Tibial nerve (tissue), 4 donors: ENCODE measurements at regions not wholly inside any gene's neighbourhood (a gene's known extent, or its start where the extent isn't known, plus 50 kb on each side); places are given as distances from the start of the nearest gene placed in this dataset.

Experiments
- DNase-seq, 2 donors: peaks; one replicate each; pipeline ENCODE4 v3.0.0-alpha.2; 2019; ENCODE audit warnings: low spot score in 2 of 2
- H3K27ac ChIP-seq, 4 donors: fragments of 200-600 bp; sonication (generic) in 3 of 4; one replicate each; pipeline ENCODE4 v1.5.1; 2017 to 2019; ENCODE audit warnings: mild to moderate bottlenecking in 1 of 4
- H3K27me3 ChIP-seq, 2 donors: fragments of 200-600 bp; sonication (generic) in 1 of 2; one replicate each; pipeline versions ENCODE4 v1.5.1 to v1.6.0; 2017 to 2019
- H3K36me3 ChIP-seq, 3 donors: fragments of 200-600 bp; sonication (generic); one replicate each; pipeline ENCODE4 v1.5.1; 2018 to 2019
- H3K4me1 ChIP-seq, 4 donors: fragments of 200-600 bp; sonication (generic) in 3 of 4; one replicate each; pipeline ENCODE4 v1.5.1; 2017 to 2019
- H3K4me3 ChIP-seq, 4 donors: fragments of 200-600 bp; sonication (generic) in 3 of 4; one replicate each; pipeline ENCODE4 v1.5.1; 2017 to 2019; ENCODE audit warnings: mild to moderate bottlenecking in 1 of 4, moderate library complexity in 1 of 4
- H3K9me3 ChIP-seq, 4 donors: fragments of 200-600 bp; sonication (generic) in 3 of 4; one replicate each; pipeline ENCODE4 v1.5.1; 2017 to 2019
- EP300 ChIP-seq, 2 donors: sonication (generic); formaldehyde crosslinking; IDR thresholded peaks; one replicate each; pipeline ENCODE4 v1.6.1; 2017; ENCODE audit warnings: antibody characterized with exemption in 2 of 2, mild to moderate bottlenecking in 1 of 2
- POLR2A ChIP-seq, 2 donors: fragments of 450-650 bp; IDR thresholded peaks; one replicate each; pipeline ENCODE4 v1.6.1; 2017; ENCODE audit warnings: antibody characterized with exemption in 2 of 2, mild to moderate bottlenecking in 2 of 2, moderate library complexity in 2 of 2
- WGBS, 2 donors: methylation state at CpG; one replicate each; pipeline ENCODE4 v1.1.5; 2018; 5-methylcytosine and 5-hydroxymethylcytosine counted together
- TF ChIP-seq, protein P1 (sequence below), 5 experiments: fragments of 200-600 bp in 3 of 5; fragments of 450-650 bp in 2 of 5; sonication (generic) in 3 of 5; IDR thresholded peaks; one replicate each; pipeline ENCODE4 v1.5.1; 2016 to 2019; ENCODE audit warnings: antibody characterized with exemption in 5 of 5, mild to moderate bottlenecking in 3 of 5, moderate library complexity in 2 of 5

DNA sequence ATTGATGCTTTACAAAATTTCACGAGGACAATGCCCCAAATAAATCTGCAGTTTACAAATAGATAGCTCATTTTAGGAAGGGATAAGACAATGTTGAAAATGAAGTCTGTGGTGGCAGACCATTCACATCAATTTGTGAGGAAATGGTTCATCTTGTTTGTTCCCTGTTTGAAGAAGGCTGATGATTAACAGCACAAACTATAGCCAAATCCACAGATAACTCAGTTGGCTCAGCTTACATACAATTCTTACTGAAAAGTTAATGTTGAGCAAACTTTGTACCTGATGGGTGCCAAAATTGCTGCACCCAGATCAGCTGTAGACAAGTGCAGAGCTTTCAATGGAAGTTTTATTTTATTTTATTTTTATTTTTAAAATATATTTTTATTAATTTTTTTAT is 763.9 kb downstream of the DOK5 start:
- no peak for DNase-seq
- 65 to 67% methylated on average over 1 of the region's 1 CpG for WGBS, 2 donors
- no peaks in the 10 kb centered on the region for H3K4me1 ChIP-seq
- TF ChIP-seq EP300 (IDR thresholded peaks at IDR 0.05) (no peak), POLR2A (IDR thresholded peaks at IDR 0.05) (no peak)
- TF ChIP-seq, protein P1, sequence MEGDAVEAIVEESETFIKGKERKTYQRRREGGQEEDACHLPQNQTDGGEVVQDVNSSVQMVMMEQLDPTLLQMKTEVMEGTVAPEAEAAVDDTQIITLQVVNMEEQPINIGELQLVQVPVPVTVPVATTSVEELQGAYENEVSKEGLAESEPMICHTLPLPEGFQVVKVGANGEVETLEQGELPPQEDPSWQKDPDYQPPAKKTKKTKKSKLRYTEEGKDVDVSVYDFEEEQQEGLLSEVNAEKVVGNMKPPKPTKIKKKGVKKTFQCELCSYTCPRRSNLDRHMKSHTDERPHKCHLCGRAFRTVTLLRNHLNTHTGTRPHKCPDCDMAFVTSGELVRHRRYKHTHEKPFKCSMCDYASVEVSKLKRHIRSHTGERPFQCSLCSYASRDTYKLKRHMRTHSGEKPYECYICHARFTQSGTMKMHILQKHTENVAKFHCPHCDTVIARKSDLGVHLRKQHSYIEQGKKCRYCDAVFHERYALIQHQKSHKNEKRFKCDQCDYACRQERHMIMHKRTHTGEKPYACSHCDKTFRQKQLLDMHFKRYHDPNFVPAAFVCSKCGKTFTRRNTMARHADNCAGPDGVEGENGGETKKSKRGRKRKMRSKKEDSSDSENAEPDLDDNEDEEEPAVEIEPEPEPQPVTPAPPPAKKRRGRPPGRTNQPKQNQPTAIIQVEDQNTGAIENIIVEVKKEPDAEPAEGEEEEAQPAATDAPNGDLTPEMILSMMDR (IDR thresholded peaks at IDR 0.05): no peak
- H3K27ac ChIP-seq: no peak overlapping the region
- H3K4me3 ChIP-seq: no peak overlapping the region
- H3K9me3 ChIP-seq: no peaks in the 10 kb centered on the region
- no peaks in the 10 kb centered on the region for H3K36me3 ChIP-seq
- no peaks in the 10 kb centered on the region for H3K27me3 ChIP-seq

DNA sequence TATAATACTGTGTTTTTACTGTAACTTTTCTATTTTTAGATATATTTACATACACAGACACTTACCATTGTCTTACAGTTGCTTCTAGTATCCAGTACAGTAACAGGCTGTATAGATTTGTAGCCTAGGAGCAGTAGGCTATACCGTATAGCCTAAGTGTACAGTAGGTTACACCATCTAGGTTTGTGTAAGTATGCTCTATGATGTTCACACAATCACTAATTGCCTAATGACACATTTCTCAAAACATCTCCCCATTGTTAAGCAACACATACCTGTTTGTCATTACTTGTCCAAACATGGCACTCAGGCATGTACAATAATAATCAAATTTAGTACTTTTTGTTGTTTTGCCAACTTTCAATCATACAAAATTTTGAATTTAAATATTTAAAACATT is 757.3 kb downstream of the DOK5 start:
- no peaks in the 10 kb centered on the region for H3K36me3 ChIP-seq
- 93 to 97% methylated on average over 1 of the region's 1 CpG for WGBS, 2 donors
- H3K4me1 ChIP-seq: no peaks in the 10 kb centered on the region
- H3K27me3 ChIP-seq: no peaks in the 10 kb centered on the region
- no peak for TF ChIP-seq EP300 (IDR thresholded peaks at IDR 0.05)
- no peak for TF ChIP-seq POLR2A (IDR thresholded peaks at IDR 0.05)
- TF ChIP-seq, protein P1 (IDR thresholded peaks at IDR 0.05): no peak
- H3K27ac ChIP-seq: no peak overlapping the region
- DNase-seq: no peak
- no peaks in the 10 kb centered on the region for H3K9me3 ChIP-seq
- no peak overlapping the region for H3K4me3 ChIP-seq

DNA sequence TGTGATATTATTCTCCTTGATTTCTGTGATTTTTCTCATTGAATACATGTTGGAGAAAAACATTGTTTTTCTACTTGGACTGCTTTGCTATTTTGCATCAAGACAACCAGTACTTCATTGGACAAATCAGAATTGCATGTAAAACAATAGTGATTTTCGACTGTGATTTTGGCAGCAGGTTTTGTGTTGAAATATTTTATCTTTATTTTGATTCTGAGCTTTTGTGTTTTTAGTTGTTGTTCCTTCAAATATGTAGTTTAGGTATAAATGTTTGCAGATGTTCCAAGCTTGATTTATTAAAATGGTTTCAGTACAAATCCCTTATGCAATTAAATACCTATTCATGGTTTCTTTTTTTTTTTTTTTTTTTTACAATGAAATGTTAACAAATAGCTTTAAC is 754.1 kb downstream of the DOK5 start:
- H3K9me3 ChIP-seq: peaks cover 0 to 13% (median 3%) of the 10 kb centered on the region in 4 donors
- TF ChIP-seq EP300 (IDR thresholded peaks at IDR 0.05) (no peak), POLR2A (IDR thresholded peaks at IDR 0.05) (no peak)
- TF ChIP-seq, protein P1 (IDR thresholded peaks at IDR 0.05): no peak
- no peak overlapping the region for H3K27ac ChIP-seq
- H3K36me3 ChIP-seq: no peaks in the 10 kb centered on the region
- no peak overlapping the region for H3K4me3 ChIP-seq
- no peak for DNase-seq
- H3K27me3 ChIP-seq: no peaks in the 10 kb centered on the region
- 49 to 53% methylated on average over 1 of the region's 1 CpG for WGBS, 2 donors
- no peaks in the 10 kb centered on the region for H3K4me1 ChIP-seq

DNA sequence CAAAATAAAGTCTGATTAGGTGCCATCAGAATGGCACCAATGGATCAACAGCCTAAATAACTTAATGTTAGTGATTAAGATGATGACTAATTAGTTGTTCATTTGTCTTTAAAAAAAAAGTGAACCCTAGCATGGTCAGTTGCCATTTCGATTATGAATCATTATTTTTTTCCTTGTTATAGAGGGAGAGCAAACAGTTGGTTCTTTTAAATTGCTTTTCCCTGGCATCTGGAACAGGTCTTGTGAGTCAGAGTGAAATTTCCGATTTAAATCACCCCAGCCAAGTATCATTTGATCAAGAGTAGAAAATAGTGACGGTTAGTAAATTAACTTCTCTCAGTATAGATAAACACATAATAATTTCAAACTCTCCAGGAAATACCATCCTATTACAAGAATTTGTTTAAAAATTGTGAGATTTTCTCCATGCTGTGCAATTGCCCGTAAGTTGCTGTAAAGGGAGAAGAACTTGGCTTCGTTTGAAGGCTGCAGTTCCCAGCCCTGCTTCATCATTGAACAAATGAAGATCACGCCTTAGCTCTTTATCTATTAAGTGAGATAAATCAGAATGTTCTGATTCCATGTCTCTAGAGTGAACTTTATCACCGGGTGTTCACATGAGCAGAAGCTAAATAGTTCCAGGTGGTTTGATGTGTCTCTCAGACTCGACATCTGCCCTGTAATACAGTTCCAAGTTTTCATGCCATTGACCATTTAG is 741.3 kb downstream of the DOK5 start:
- Histone ChIP-seq H3K27me3 (no peaks in the 10 kb centered on the region), H3K9me3 (peaks cover 0 to 23% (median 0%) of the 10 kb centered on the region in 4 donors), H3K4me1 (no peaks in the 10 kb centered on the region), H3K4me3 (no peak overlapping the region), H3K36me3 (no peaks in the 10 kb centered on the region), H3K27ac (no peak overlapping the region)
- TF ChIP-seq POLR2A (IDR thresholded peaks at IDR 0.05): no peak
- TF ChIP-seq EP300 (IDR thresholded peaks at IDR 0.05): no peak
- TF ChIP-seq, protein P1 (IDR thresholded peaks at IDR 0.05): no peak
- 60 to 71% methylated on average over 8 of the region's 8 CpGs for WGBS, 2 donors
- DNase-seq: no peak

DNA sequence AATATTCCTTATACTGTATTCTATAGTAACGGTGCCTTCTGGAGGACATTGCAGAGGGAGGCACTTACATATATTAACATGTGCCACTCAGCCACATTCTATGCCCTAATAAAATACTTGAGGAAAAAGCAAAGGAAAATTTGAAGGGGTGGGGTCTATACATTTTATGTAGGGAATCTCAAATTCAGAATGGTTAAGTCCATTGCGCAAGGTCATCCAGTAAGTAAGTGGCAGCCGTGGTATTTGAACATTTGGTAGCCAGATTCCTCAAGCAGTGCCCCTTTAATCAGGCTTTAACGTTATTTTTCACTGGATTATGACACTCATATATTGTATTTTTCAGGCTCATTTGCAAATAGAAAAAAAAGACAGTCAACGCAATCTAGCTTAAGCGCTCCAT is 738.3 kb downstream of the DOK5 start:
- TF ChIP-seq EP300 (IDR thresholded peaks at IDR 0.05): no peak
- TF ChIP-seq, protein P1 (IDR thresholded peaks at IDR 0.05): no peak
- TF ChIP-seq POLR2A (IDR thresholded peaks at IDR 0.05): no peak
- Histone ChIP-seq H3K4me3 (no peak overlapping the region), H3K4me1 (no peaks in the 10 kb centered on the region), H3K36me3 (no peaks in the 10 kb centered on the region), H3K27me3 (no peaks in the 10 kb centered on the region), H3K27ac (no peak overlapping the region), H3K9me3 (peaks cover 0 to 9% (median 0%) of the 10 kb centered on the region in 4 donors)
- DNase-seq: no peak
- WGBS, 2 donors: 80% methylated on average over 6 of the region's 6 CpGs
